HL-60 (cell line): ENCODE measurements at regions not wholly inside any gene's neighbourhood (a gene's known extent, or its start where the extent isn't known, plus 50 kb on each side); places are given as distances from the start of the nearest gene placed in this dataset.

ENCODE experiments used
- DNase-seq, 2 experiments: peaks; one replicate each; pipeline ENCODE4 v3.0.0-alpha.2; 2010 to 2020; ENCODE audit warnings: low read depth in 1 of 2, low spot score in 1 of 2
- H3K27ac ChIP-seq: fragments of 250-450 bp; sonication (Bioruptor Pico); replicated peaks from 2 replicates; pipeline ENCODE4 v1.5.1; 2020; ENCODE audit warnings: mild to moderate bottlenecking, moderate library complexity
- H3K27me3 ChIP-seq: fragments of 250-450 bp; sonication (Bioruptor Pico); 2 replicates; pipeline ENCODE4 v1.5.1; 2021; ENCODE audit warnings: mild to moderate bottlenecking, moderate library complexity; ENCODE audit not compliant: insufficient read depth, poor library complexity, severe bottlenecking
- H3K4me3 ChIP-seq: replicated peaks from 2 replicates; pipeline ENCODE4 v1.5.1; 2011; ENCODE audit warnings: mild to moderate bottlenecking, control low read depth, low read length; ENCODE audit not compliant: insufficient read depth
- GABPA ChIP-seq: IDR thresholded peaks from 2 replicates; pipeline ENCODE4 v1.6.1; 2012; ENCODE audit warnings: low read depth
- POLR2AphosphoS5 ChIP-seq: IDR thresholded peaks from 2 replicates; pipeline ENCODE4 v1.6.1; 2012; ENCODE audit warnings: low read depth
- REST ChIP-seq: IDR thresholded peaks from 2 replicates; pipeline ENCODE4 v1.6.1; 2012; ENCODE audit warnings: low read depth; ENCODE audit not compliant: insufficient replicate concordance
- SPI1 ChIP-seq: IDR thresholded peaks from 2 replicates; pipeline ENCODE4 v1.6.1; 2012; ENCODE audit warnings: low read depth, mild to moderate bottlenecking, borderline replicate concordance
- TF ChIP-seq, protein P1 (sequence below): IDR thresholded peaks from one replicate; pipeline ENCODE4 v1.5.1; 2011; ENCODE audit warnings: low read length, control low read depth, inconsistent platforms; ENCODE audit not compliant: insufficient read depth

DNA sequence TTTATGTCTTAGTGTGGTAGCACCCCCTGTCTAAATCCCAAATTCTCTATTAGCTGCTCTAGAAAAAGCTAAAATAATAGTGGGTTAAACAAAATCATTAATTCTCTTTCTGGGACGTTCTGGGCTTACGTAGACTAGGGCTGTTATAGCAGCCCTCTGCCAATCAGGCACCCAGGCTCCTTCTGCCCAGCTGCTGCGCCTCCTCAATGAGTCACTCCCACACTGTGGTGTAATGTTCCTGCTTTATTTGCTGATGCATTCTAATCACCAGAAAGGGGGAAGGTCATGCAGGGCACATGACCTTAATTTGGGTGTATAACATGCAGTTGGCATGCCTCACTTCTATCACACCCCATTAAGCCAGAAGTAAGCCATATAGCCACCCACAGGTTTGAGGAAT lies 294.5 kb downstream of the GALC start:
- Histone ChIP-seq H3K27me3 (no peaks in the 10 kb centered on the region), H3K4me3 (no peak overlapping the region), H3K27ac (no peak overlapping the region)
- DNase-seq = peak; percentile 1 to 15
- TF ChIP-seq REST (no peak), GABPA (no peak), SPI1 (no peak), POLR2AphosphoS5 (no peak)

DNA sequence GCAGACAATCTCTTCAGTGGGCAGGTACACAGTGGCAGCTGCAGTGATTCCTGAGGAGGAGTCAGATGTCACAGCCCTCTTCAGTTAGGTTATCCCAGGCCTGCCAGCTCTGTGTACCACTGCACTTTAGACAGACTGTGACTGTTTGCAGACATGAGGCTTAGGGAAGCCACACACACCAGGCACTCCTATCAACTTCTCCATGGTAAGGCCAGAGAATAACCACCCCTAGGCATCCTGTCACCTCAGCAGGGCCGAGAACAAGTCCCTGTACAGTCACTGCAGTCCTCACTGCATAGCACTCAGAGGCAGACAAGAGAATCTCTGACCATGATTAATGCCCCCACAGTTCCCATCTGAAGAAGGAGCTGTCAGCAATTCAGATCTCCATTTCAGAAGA lies 296.5 kb downstream of the GALC start:
- H3K27me3 ChIP-seq = no peaks in the 10 kb centered on the region
- H3K27ac ChIP-seq = no peak overlapping the region
- no peak for DNase-seq
- TF ChIP-seq POLR2AphosphoS5 (no peak), GABPA (no peak), SPI1 (no peak)
- TF ChIP-seq, protein P1, sequence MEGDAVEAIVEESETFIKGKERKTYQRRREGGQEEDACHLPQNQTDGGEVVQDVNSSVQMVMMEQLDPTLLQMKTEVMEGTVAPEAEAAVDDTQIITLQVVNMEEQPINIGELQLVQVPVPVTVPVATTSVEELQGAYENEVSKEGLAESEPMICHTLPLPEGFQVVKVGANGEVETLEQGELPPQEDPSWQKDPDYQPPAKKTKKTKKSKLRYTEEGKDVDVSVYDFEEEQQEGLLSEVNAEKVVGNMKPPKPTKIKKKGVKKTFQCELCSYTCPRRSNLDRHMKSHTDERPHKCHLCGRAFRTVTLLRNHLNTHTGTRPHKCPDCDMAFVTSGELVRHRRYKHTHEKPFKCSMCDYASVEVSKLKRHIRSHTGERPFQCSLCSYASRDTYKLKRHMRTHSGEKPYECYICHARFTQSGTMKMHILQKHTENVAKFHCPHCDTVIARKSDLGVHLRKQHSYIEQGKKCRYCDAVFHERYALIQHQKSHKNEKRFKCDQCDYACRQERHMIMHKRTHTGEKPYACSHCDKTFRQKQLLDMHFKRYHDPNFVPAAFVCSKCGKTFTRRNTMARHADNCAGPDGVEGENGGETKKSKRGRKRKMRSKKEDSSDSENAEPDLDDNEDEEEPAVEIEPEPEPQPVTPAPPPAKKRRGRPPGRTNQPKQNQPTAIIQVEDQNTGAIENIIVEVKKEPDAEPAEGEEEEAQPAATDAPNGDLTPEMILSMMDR = no peak
- H3K4me3 ChIP-seq = no peak overlapping the region

GRCh38 chr14:87691042-87691881 lies 301.7 kb downstream of the GALC start:
- H3K27me3 ChIP-seq = no peaks in the 10 kb centered on the region
- H3K4me3 ChIP-seq = no peak overlapping the region
- TF ChIP-seq GABPA = no peak
- TF ChIP-seq SPI1 = no peak
- no peak for TF ChIP-seq POLR2AphosphoS5
- H3K27ac ChIP-seq = no peak overlapping the region
- no peak for DNase-seq

DNA sequence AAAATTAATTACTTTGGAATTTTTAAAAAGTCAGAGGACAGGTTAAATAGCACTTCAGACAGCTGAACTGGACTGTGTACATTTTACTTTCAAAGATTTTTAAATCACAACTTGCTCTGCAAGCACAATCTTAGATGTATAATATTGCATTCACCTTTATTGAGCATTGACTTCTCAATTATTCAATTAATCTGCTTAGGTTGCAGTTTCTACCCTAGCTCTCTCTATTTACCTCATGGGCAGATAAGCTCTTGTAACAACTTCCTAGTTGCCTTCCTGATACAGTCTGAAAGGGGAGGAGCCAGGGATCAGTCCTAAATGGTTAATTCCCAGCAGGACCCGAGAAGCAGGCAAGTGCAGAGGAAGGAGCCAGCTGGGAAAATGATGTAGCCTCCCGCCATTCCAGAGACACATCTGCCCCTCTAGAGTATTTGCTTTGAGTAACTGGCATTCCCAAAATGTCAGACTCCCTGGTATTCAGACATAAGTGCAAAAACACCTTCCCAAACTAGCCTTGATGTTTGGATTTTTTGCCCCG lies 302.8 kb downstream of the GALC start:
- Histone ChIP-seq H3K27me3 (no peaks in the 10 kb centered on the region), H3K27ac (no peak overlapping the region), H3K4me3 (no peak overlapping the region)
- DNase-seq = no peak
- TF ChIP-seq SPI1 = no peak
- TF ChIP-seq, protein P1 = no peak
- TF ChIP-seq POLR2AphosphoS5 = no peak
- no peak for TF ChIP-seq GABPA
- TF ChIP-seq REST = no peak

- TF ChIP-seq GABPA (no peak), REST (no peak), SPI1 (no peak), POLR2AphosphoS5 (no peak)
- TF ChIP-seq, protein P1 = no peak
- H3K27ac ChIP-seq = no peak overlapping the region
- H3K4me3 ChIP-seq = no peak overlapping the region
- no peak for DNase-seq
- H3K27me3 ChIP-seq = no peaks in the 10 kb centered on the region
These were observed 304.5 kb downstream of the GALC start for GRCh38 chr14:87688524-87688923.
